Smooth muscle cell (in vitro differentiated cells): ENCODE measurements at regions not wholly inside any gene's neighbourhood (a gene's known extent, or its start where the extent isn't known, plus 50 kb on each side); places are given as distances from the start of the nearest gene placed in this dataset.

Source experiments
- DNase-seq: peaks from one replicate; lab custom pipeline; 2025; ENCODE audit not compliant: unreplicated experiment; lab: John Stamatoyannopoulos, UW
- H2AFZ ChIP-seq: fragments of 200-600 bp; sonication (generic); 2 replicates; pipeline ENCODE4 v1.6.0; 2016; ENCODE audit warnings: antibody characterized with exemption, low read depth, mild to moderate bottlenecking
- H3F3A ChIP-seq: fragments of 200-600 bp; sonication (generic); 2 replicates; pipeline ENCODE4 v1.6.0; 2017; ENCODE audit warnings: antibody characterized with exemption, low read depth
- H3K27ac ChIP-seq: fragments of 200-600 bp; sonication (generic); 2 replicates; pipeline ENCODE4 v1.5.1; 2016; ENCODE audit warnings: low read depth, mild to moderate bottlenecking
- H3K27me3 ChIP-seq: fragments of 200-600 bp; sonication (generic); 2 replicates; pipeline ENCODE4 v1.6.1; 2016; ENCODE audit warnings: low read depth, mild to moderate bottlenecking
- H3K36me3 ChIP-seq: fragments of 200-600 bp; sonication (generic); 2 replicates; pipeline ENCODE4 v1.5.1; 2016; ENCODE audit warnings: low read depth
- H3K4me1 ChIP-seq: fragments of 200-600 bp; sonication (generic); 2 replicates; pipeline ENCODE4 v1.5.1; 2016; ENCODE audit warnings: low read depth
- H3K4me2 ChIP-seq: fragments of 200-600 bp; sonication (generic); 2 replicates; pipeline ENCODE4 v1.6.0; 2016; ENCODE audit warnings: mild to moderate bottlenecking
- H3K4me3 ChIP-seq: fragments of 200-600 bp; sonication (generic); 2 replicates; pipeline ENCODE4 v1.5.1; 2016; ENCODE audit warnings: mild to moderate bottlenecking
- H3K79me2 ChIP-seq: fragments of 200-600 bp; sonication (generic); 2 replicates; pipeline ENCODE4 v1.6.0; 2016; ENCODE audit warnings: low read depth, mild to moderate bottlenecking
- H3K9ac ChIP-seq: fragments of 200-600 bp; sonication (generic); 2 replicates; pipeline ENCODE4 v1.6.0; 2016; ENCODE audit warnings: low read depth
- H3K9me3 ChIP-seq: fragments of 200-600 bp; sonication (generic); replicated peaks from 2 replicates; pipeline ENCODE4 v1.5.1; 2016; ENCODE audit warnings: low read depth
- H4K20me1 ChIP-seq: fragments of 200-600 bp; sonication (generic); 2 replicates; pipeline ENCODE4 v1.6.0; 2016; ENCODE audit warnings: low read depth
- CTCF ChIP-seq: fragments of 200-600 bp; sonication (generic); IDR thresholded peaks from 2 replicates; pipeline ENCODE4 v1.5.1; 2017; ENCODE audit warnings: borderline replicate concordance, mild to moderate bottlenecking, antibody characterized with exemption; ENCODE audit not compliant: insufficient read depth, poor library complexity, severe bottlenecking
- WGBS: methylation state at CpG from one replicate; pipeline ENCODE4 v1.1.7; 2016; ENCODE audit warnings: low lambda C conversion rate; 5-methylcytosine and 5-hydroxymethylcytosine counted together

GRCh38 chr5:142512043-142513042 is 173.5 kb downstream of the FGF1 start:
- H3K4me1 ChIP-seq = peaks cover 9% of the 10 kb centered on the region
- no peak overlapping the region for H3K27ac ChIP-seq
- no peaks in the 10 kb centered on the region for H3K9me3 ChIP-seq
- no peaks in the 10 kb centered on the region for H3K79me2 ChIP-seq
- no peak overlapping the region for H3K4me2 ChIP-seq
- DNase-seq = no peak
- no peaks in the 10 kb centered on the region for H3K27me3 ChIP-seq
- H3K36me3 ChIP-seq = no peaks in the 10 kb centered on the region
- TF ChIP-seq CTCF = no peak
- H3K9ac ChIP-seq = no peak overlapping the region
- no peaks in the 10 kb centered on the region for H3F3A ChIP-seq
- no peak overlapping the region for H3K4me3 ChIP-seq
- WGBS = 80% methylated on average over 16 of the region's 16 CpGs
- H4K20me1 ChIP-seq = no peaks in the 10 kb centered on the region
- no peak overlapping the region for H2AFZ ChIP-seq

GRCh38 chr5:142511358-142511757 is 174.5 kb downstream of the FGF1 start:
- H3K9ac ChIP-seq = no peak overlapping the region
- H3K4me1 ChIP-seq = peaks cover 9% of the 10 kb centered on the region
- no peak overlapping the region for H3K27ac ChIP-seq
- no peak for TF ChIP-seq CTCF
- H3K9me3 ChIP-seq = no peaks in the 10 kb centered on the region
- H3K36me3 ChIP-seq = no peaks in the 10 kb centered on the region
- H4K20me1 ChIP-seq = no peaks in the 10 kb centered on the region
- no peaks in the 10 kb centered on the region for H3F3A ChIP-seq
- H3K4me2 ChIP-seq = no peak overlapping the region
- H3K4me3 ChIP-seq = no peak overlapping the region
- no peak overlapping the region for H2AFZ ChIP-seq
- no peaks in the 10 kb centered on the region for H3K27me3 ChIP-seq
- no peaks in the 10 kb centered on the region for H3K79me2 ChIP-seq
- no peak for DNase-seq
- 100% methylated on average over 2 of the region's 2 CpGs for WGBS

GRCh38 chr5:142509026-142509425 is 176.9 kb downstream of the FGF1 start:
- no peaks in the 10 kb centered on the region for H3K9me3 ChIP-seq
- H3K79me2 ChIP-seq = no peaks in the 10 kb centered on the region
- 92% methylated on average over 1 of the region's 1 CpG for WGBS
- no peak overlapping the region for H3K9ac ChIP-seq
- no peak overlapping the region for H3K4me3 ChIP-seq
- H3K27ac ChIP-seq = no peak overlapping the region
- H3K36me3 ChIP-seq = no peaks in the 10 kb centered on the region
- H3K27me3 ChIP-seq = no peaks in the 10 kb centered on the region
- H3K4me2 ChIP-seq = no peak overlapping the region
- H3F3A ChIP-seq = no peaks in the 10 kb centered on the region
- no peak for TF ChIP-seq CTCF
- H2AFZ ChIP-seq = no peak overlapping the region
- DNase-seq = no peak
- no peaks in the 10 kb centered on the region for H4K20me1 ChIP-seq
- peaks cover 9% of the 10 kb centered on the region for H3K4me1 ChIP-seq

GRCh38 chr5:142508591-142508990 is 177.3 kb downstream of the FGF1 start:
- H3K27ac ChIP-seq = no peak overlapping the region
- no peak for TF ChIP-seq CTCF

More at GRCh38 chr5:142508591-142508990, 177.3 kb downstream of the FGF1 start:
- no peak overlapping the region for H3K9ac ChIP-seq
- no peaks in the 10 kb centered on the region for H3K9me3 ChIP-seq
- no peak for DNase-seq
- no peak overlapping the region for H2AFZ ChIP-seq
- peaks cover 9% of the 10 kb centered on the region for H3K4me1 ChIP-seq
- no peak overlapping the region for H3K4me3 ChIP-seq
- H4K20me1 ChIP-seq = no peaks in the 10 kb centered on the region
- no peaks in the 10 kb centered on the region for H3K27me3 ChIP-seq
- 71% methylated on average over 2 of the region's 2 CpGs for WGBS
- no peaks in the 10 kb centered on the region for H3K36me3 ChIP-seq
- peak overlapping the region; percentile 62 for H3K4me2 ChIP-seq
- no peaks in the 10 kb centered on the region for H3K79me2 ChIP-seq
- H3F3A ChIP-seq = no peaks in the 10 kb centered on the region
